Hematopoietic multipotent progenitor cell treated with erythropoietin and hydrocortisone succinate and interleukin-3 and kit ligand, for 8 days (in vitro differentiated cells): ENCODE measurements at regions not wholly inside any gene's neighbourhood (a gene's known extent, or its start where the extent isn't known, plus 50 kb on each side); places are given as distances from the start of the nearest gene placed in this dataset.
"Not testable (repeated sequence)": the region's sequence is repeated elsewhere in the genome, so short reads cannot be mapped to it uniquely, and the experiment has no call there.

Experiments used
- DNase-seq: peaks from one replicate; pipeline ENCODE4 v3.0.0-alpha.2; 2015

DNA sequence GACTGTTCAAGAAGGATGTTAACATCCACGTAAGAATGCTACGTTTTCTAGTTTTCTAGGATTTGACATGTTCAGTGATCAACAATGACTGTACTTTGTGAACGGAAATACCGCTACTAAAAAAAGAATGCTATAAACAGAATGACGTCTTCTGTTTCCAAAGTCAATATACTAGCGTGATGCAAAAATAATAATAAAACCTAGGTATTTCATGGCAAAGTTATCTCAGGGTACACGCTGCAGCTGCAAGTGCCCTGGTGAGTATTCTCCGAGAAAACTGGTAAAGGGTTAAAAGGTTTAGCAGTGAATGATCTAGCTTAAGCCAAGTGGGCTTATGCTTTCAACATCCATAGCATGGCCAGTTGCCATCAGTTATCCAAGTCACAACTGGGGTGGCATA is 653.3 kb upstream of the PFKP start:
- DNase-seq: no peak

- no peak for DNase-seq
These were observed 657.3 kb upstream of the PFKP start for GRCh38 chr10:2410049-2410448.

- DNase-seq: no peak
These were observed 664.1 kb upstream of the ADARB2 start for GRCh38 chr10:2401459-2401858.

GRCh38 chr10:2399482-2399881 is 662.2 kb upstream of the ADARB2 start:
- no peak for DNase-seq

DNA sequence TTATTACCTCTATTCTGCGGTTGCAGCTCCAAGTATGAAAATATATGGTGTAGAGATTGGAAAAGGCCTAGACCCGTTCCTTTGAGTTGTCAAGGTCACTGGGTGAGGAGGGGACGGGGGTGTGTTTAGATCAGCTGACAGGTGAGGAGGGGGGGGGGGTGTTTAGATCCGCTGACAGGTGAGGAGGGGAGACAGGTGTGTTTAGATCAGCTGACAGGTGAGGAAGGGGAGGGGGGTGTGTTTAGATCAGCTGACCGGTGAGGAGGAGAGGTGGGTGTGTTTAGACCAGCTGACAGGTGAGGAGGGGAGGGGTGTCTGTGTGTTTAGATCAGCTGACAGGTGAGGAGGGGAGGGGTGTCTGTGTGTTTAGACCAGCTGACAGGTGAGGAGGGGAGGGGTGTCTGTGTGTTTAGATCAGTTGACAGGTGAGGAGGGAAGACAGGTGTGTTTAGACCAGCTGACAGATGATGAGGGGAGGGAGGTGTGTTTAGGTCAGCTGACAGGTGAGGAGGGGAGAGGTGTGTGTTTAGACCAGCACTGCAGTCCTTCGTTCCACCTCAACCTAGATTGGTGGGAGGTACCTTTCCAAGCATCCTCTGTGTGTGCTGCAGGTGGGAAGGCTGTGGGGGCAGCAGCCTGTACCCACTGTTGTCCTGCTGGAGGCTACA is 655.0 kb upstream of the ADARB2 start:
- no peak for DNase-seq

- no peak for DNase-seq
These were observed 650.3 kb upstream of the ADARB2 start for GRCh38 chr10:2387672-2388071.

GRCh38 chr10:2387261-2387660 is 649.9 kb upstream of the ADARB2 start:
- no peak for DNase-seq

DNA sequence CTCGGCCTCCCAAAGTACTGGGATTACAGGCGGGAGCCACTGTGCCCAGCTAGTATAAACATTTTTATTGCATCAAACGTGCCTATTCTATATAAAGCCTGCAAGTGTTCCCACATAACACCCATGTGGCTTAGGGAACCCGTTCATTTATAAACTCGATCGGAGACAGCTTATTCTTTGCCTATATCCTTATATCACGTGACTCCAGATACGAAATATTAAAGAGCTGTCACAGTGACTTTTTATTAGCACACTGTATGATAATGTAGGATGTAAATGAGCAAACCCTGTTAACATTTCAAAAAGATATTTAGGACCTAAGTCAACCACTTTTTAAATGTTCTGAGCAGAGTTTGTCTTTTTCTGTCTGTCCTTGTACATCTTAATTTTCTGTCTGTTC is 642.9 kb upstream of the ADARB2 start:
- no peak for DNase-seq

DNA sequence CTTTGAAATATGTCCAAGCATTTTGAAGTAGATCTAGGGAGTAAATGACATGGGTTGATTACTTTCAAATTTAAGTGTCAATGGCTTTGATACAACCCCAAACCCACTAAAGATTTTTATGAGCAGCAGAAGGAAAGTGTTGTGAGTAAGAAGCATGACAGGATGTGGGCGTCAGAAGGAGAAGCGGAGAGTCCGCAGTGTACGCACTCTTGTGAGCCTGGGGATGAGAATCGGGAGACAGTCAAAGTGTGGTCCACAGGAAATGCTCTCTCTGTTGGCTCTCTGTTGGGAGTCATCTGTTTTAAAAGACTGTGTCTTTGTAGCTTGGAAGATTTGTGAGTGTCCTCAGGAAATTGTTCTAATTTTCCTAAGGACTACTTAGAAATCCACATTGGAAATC is 629.8 kb upstream of the ADARB2 start:
- DNase-seq: no peak

DNA sequence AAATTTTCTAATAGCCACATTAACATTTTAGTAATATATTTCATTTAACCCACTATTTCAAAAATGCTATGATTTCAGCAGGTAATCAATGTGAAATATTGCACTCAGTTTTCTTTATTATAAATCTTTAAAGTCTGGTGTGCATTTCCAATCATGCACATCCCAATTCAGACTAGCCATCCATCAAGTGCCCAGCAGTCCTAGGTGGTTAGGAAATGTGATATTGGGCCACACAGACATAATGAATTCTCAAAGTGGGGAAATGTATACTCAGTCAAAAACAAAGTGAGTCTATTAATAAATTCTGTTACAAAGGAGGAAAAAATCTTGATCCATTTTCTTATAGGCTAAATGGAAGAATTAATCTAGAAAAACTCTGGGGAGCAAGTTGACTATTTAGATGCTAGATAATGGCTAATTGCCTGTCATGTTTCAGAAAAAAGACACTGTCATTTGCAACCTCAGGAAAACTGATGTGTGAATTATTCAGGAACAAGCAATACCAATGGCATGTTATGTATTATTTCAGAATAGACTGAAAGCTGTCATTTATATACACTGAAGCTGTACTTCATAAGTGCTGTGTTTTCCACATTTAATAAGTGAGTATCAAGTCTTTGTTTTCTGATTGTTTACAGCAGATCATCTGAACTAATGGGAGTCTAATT is 629.1 kb upstream of the ADARB2 start:
- no peak for DNase-seq

GRCh38 chr10:2362331-2362730 is 625.0 kb upstream of the ADARB2 start:
- no peak for DNase-seq

- no peak for DNase-seq
These were observed 621.3 kb upstream of the ADARB2 start for GRCh38 chr10:2358586-2358985.

DNA sequence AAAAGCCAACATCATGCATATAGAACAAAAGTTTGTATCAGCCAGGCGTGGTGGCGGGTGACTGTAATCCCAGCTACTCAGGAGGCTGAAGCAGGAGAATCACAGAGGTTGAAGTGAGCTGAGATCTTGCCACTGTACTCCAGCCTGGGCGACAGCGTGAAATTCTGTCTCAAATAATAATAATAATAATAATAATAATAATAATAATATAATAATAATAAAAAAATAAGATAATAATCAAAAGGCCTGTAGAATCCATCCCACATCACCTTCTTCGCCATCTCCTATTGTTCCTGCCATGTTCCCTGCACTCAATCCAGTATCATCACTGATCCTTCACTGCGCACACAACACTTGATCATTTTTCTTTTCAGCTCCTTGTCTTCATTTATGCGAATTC is 619.3 kb upstream of the ADARB2 start:
- DNase-seq: no peak

DNA sequence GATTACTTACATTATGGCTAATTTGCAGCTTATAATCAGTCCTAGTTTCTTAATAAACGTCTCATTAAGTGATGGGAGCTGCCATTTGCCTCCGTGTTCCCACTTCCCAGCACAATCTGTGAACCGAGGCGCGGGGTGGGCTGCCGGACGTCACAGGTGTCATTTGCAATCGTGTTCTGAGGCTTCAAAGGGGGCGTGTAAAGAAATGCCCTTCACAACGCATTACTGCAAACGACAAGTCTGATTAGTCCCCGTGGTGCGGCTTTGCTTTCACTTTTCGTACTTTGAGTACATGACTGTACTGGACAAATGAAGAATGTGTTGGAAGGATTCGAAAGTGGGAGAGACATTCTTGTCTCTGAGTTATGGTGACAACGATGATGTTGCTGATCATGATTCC is 614.2 kb upstream of the ADARB2 start:
- DNase-seq: no peak

DNA sequence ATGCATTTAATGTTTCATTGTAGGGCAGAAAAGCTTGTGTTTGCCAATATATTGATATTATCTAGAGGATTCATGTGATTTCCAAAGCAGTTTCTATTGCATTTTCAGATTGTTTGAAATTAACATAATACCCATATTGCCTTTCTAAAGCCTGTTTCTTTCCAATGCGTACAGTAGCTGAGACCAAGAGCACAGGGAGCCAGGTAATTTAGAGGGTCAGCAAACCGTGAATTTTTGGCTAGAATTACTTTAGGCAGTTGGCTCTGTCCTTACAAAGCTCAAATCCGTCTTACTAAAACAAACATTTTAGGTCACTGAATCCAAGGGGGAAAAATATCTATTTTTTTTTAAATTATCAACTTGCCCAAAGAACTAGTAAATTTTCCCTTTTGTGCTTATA is 604.9 kb upstream of the ADARB2 start:
- no peak for DNase-seq

DNA sequence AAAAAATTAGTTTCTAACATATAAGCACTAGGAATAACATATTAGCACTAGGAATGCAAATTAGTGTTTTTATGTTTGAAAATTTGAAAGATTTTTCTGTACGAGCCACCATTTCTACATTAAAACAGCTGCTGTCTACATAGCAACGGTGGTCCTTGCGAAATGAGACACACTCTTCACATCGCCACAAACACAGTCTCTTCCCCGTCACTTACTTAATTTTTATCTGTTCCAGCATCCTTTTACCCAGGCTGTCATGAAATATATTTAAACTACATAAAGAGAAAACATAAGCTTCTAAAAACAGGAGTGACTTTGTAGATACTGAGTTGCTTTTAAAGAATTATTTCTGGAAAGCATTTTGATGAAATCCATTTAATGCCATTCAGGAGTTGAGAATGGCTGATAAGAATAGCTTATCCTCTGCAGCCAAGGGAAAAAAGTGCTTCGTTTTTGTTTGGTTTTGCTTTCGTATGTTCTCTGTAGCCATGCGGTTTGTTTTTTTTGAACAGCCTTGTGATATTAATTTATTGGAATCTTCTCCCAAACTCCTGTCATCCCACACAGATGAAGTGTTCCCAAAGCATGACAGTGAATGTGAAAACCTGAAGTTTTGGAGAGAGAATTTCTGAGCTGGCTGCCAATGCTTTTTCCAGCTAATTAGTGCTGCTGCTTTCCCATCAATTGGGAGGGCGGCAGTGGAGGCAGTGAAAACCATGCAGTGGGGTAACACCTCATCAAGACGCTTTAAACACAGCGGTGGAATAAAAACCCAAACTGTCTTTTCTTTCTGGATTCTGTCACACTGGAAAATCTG is 603.7 kb upstream of the ADARB2 start:
- no peak for DNase-seq

DNA sequence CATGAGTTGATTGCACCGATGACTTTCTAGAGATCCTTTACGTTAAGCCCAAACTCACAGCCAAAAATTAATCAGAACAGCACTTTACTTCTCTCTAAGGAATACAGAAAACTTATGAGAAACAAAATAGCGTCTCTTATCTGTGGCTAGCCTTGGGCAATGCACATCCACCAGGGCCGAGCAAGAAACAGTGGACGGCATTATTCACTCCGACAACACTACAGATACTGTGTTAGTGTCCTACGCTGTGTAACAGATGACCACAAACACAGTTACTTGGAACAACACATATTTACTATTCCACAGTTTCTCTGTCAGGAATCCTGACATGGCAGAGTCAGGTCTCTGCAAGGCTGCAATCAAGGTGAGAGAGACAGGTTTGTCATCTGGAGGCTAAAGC is 598.3 kb upstream of the ADARB2 start:
- no peak for DNase-seq

DNA sequence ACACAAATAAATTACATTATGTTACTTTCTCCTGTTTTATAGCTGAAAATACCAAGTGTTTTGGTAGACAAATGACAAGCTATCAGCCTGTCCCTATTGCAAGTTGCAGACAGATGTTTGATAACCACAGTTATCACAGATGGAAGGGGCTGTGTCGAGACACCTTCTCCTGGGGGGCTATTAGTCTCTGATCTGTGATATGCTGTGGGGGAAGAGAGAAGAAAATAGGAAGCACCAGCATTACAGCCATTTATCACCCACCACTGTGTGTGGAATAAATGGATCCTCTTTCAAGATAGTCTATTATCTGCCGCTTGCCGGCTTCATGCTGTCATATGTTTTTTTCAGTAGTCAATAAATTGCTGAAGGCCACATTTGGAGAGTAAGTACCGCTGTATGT is 597.2 kb upstream of the ADARB2 start:
- no peak for DNase-seq

GRCh38 chr10:2329082-2329481 is 591.8 kb upstream of the ADARB2 start:
- no peak for DNase-seq

DNA sequence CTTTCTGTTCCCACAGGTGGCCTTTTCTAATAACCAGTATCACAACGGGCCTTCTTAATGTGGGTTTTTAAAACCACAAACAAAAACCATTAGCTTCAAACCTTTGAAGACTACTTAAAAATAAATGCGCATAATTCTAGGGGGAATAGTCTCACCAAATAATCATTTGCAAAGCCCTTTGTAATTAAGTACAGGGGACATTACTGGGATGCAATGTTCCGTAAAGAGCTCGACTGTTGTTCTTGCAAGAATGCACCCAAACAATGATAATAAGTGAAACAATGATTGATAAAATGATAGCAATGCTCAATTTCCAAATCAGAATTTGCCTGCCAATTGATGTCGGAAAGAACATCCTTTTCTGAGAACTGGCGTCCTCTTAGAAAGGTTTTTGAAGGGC is 589.1 kb upstream of the ADARB2 start:
- no peak for DNase-seq

DNA sequence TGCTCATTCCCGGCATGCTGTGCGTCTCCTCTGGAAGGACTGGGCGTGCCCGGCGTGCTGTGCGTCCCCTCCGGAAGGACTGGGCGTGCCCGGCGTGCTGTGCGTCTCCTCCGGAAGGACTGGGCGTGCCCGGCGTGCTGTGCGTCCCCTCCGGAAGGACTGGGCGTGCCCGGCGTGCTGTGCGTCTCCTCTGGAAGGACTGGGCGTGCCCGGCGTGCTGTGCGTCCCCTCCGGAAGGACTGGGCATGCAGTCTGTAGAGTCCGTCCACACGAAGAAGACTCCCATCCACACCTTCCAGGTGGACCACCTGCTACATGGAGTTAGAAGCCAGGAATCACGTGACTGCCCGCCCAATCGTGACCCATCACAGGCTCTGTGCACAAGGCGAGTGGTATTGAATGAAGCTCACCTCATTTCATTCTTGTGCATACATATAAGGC is 577.7 kb upstream of the ADARB2 start:
- not testable (repeated sequence) for DNase-seq

- no peak for DNase-seq
These were observed 568.8 kb upstream of the ADARB2 start for GRCh38 chr10:2306081-2306480.

DNA sequence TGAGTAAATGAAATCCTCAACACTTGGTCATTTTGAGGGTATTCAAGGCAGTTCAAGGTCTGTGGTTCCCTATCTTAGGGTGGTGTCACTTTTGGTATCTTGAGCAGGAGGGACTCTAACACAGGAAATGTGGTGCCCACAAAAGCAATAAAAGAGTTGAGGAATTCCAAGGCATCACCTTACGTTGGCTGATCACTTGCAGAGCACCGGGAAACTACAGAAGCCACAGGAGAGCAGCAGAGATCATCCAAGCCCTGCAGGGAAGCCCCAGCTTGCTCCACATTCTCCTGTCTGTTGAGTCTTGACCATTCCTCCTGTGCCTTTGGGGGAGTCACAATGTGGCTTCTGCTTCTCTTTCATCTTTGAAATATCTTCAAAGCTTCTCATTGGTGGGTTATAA is 565.8 kb upstream of the ADARB2 start:
- DNase-seq: no peak

DNA sequence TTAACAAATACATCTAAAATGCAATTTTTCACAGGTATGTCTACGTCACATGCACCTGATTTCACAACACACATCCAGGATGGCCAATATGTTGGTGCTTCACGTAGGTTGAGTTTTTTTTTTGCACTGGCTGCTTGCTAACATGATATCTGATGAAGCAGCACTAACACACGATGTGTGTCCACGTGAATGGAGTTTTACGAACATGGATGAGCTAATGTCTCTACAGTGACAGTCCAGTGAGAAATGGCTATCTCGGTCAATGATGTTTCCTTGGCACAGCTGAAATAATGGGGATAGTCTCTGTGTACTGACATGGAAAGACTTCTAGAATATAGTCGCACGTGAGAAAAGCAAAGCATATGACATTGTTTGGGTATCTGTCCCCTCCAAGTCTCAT is 563.9 kb upstream of the ADARB2 start:
- DNase-seq: no peak
